ENCODE measurements at regions not wholly inside any gene's neighbourhood (a gene's known extent, or its start where the extent isn't known, plus 50 kb on each side); places are given as distances from the start of the nearest gene placed in this dataset.

DNA sequence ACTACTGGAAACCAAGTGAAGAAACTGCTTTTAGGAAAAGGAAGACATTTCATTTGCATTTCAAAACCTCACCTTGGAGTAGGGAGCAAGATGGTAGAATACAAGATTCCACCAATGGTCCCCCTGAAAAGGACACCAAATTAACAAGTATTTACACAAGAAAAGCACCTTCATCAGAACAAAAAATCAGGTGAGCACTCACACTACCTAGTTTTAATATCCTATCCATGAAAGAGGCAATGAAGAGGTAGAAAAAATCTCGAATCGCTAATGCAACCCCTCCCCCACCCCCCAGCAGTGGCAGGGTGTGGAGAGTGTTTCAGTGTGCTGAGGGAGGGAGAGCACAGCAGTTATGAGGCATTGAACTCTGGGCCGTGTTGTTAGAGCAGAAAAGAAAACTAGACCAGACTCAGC, 1397.0 kb upstream of the C9orf72 start:
- Mint-ChIP-seq H3K4me3 (no peak overlapping the region), H3K27me3 (no peaks in the 10 kb centered on the region), H3K27ac (no peak overlapping the region), H3K9me3 (peaks cover 4% of the 10 kb centered on the region), H3K4me1 (ENCODE audit: low read depth) (no peaks in the 10 kb centered on the region), H3K36me3 (ENCODE audit: low read depth) (no peaks in the 10 kb centered on the region)
- intact Hi-C loops (cut with micrococcal nuclease): no loop called here
- ChIA-PET POLR2A (no interaction called here), CTCF (no interaction called here)
- DNase-seq (no peak), ATAC-seq (no peak)
- TF ChIP-seq CTCF (IDR thresholded peaks at IDR 0.05): no peak

DNA sequence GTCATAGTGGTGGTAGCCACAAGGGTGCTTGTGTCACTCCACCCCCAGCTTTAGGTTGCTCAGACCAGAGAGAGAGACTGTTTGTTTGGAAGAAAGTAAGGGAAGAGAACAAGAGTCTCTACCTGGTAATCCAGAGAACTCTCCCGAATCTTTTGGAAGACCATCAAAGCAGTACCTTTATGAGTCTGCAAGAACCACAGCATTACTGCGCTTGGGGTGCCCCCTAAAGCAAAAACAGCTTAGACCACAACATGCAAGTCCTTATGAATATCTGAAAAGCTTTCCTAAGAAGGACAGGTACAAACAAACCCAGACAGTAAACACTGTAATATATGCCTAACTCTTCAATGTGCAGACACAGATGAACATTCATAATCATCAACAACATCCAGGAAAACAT, 1398.6 kb upstream of the C9orf72 start:
- TF ChIP-seq CTCF (IDR thresholded peaks at IDR 0.05): no peak
- no peaks in the 10 kb centered on the region for H3K27me3 Mint-ChIP-seq
- intact Hi-C loops (cut with micrococcal nuclease): no loop called here
- DNase-seq (no peak), ATAC-seq (no peak)
- peaks cover 4% of the 10 kb centered on the region for H3K9me3 Mint-ChIP-seq
- no peaks in the 10 kb centered on the region for H3K4me1 Mint-ChIP-seq (ENCODE audit: low read depth)
- H3K36me3 Mint-ChIP-seq (ENCODE audit: low read depth): no peaks in the 10 kb centered on the region
- ChIA-PET CTCF (no interaction called here), POLR2A (no interaction called here)
- no peak overlapping the region for H3K4me3 Mint-ChIP-seq
- H3K27ac Mint-ChIP-seq: no peak overlapping the region

- H3K27ac Mint-ChIP-seq: no peak overlapping the region
- ATAC-seq (no peak), DNase-seq (no peak)
- ChIA-PET POLR2A (no interaction called here), CTCF (no interaction called here)
- no peak for TF ChIP-seq CTCF (IDR thresholded peaks at IDR 0.05)
- intact Hi-C loops (cut with micrococcal nuclease): no loop called here
- peaks cover 2% of the 10 kb centered on the region for H3K9me3 Mint-ChIP-seq
- no peaks in the 10 kb centered on the region for H3K36me3 Mint-ChIP-seq (ENCODE audit: low read depth)
- no peak overlapping the region for H3K4me3 Mint-ChIP-seq
- no peaks in the 10 kb centered on the region for H3K27me3 Mint-ChIP-seq
- H3K4me1 Mint-ChIP-seq (ENCODE audit: low read depth): no peaks in the 10 kb centered on the region
Measured at GRCh38 chr9:28976250-28976649, 1403.0 kb upstream of the C9orf72 start.

GRCh38 chr9:28976684-28977083, 1403.4 kb upstream of the C9orf72 start:
- ChIA-PET CTCF (no interaction called here), POLR2A (no interaction called here)
- ATAC-seq (no peak), DNase-seq (no peak)
- Mint-ChIP-seq H3K27ac (no peak overlapping the region), H3K4me3 (no peak overlapping the region), H3K27me3 (no peaks in the 10 kb centered on the region), H3K4me1 (ENCODE audit: low read depth) (no peaks in the 10 kb centered on the region), H3K9me3 (peaks cover 2% of the 10 kb centered on the region), H3K36me3 (ENCODE audit: low read depth) (no peaks in the 10 kb centered on the region)
- intact Hi-C loops (cut with micrococcal nuclease): no loop called here
- no peak for TF ChIP-seq CTCF (IDR thresholded peaks at IDR 0.05)

GRCh38 chr9:28981129-28981528, 1407.8 kb upstream of the C9orf72 start:
- H3K27me3 Mint-ChIP-seq: no peaks in the 10 kb centered on the region
- POLR2A ChIA-PET: no interaction called here
- intact Hi-C loops (cut with micrococcal nuclease): no loop called here
- DNase-seq: no peak
- H3K36me3 Mint-ChIP-seq (ENCODE audit: low read depth): no peaks in the 10 kb centered on the region
- CTCF ChIA-PET: no interaction called here
- H3K4me1 Mint-ChIP-seq (ENCODE audit: low read depth): no peaks in the 10 kb centered on the region
- TF ChIP-seq CTCF (IDR thresholded peaks at IDR 0.05): no peak
- no peak overlapping the region for H3K27ac Mint-ChIP-seq
- no peak for ATAC-seq
- no peak overlapping the region for H3K4me3 Mint-ChIP-seq
- no peaks in the 10 kb centered on the region for H3K9me3 Mint-ChIP-seq
